Suprapubic skin (tissue), 4 donors: ENCODE measurements at regions not wholly inside any gene's neighbourhood (a gene's known extent, or its start where the extent isn't known, plus 50 kb on each side); places are given as distances from the start of the nearest gene placed in this dataset.

Source experiments
- CTCF ChIP-seq, 2 donors: fragments of 200-600 bp in 1 of 2; fragments of 450-650 bp in 1 of 2; sonication (generic) in 1 of 2; IDR thresholded peaks; one replicate each; pipeline ENCODE4 v1.5.1; 2016 to 2019; ENCODE audit warnings: antibody characterized with exemption in 2 of 2, mild to moderate bottlenecking in 1 of 2, moderate library complexity in 1 of 2
- EP300 ChIP-seq: sonication (generic); formaldehyde crosslinking; IDR thresholded peaks from one replicate; pipeline ENCODE4 v1.6.1; 2017; ENCODE audit warnings: antibody characterized with exemption
- POLR2A ChIP-seq, 2 donors: fragments of 450-650 bp; IDR thresholded peaks; one replicate each; pipeline ENCODE4 v1.6.1; 2017; ENCODE audit warnings: antibody characterized with exemption in 2 of 2, mild to moderate bottlenecking in 2 of 2, moderate library complexity in 2 of 2
- POLR2AphosphoS5 ChIP-seq, 3 donors: sonication (generic); formaldehyde crosslinking; IDR thresholded peaks; one replicate each; pipeline ENCODE4 v1.6.1; 2017; ENCODE audit warnings: antibody characterized with exemption in 3 of 3

- no peak for TF ChIP-seq EP300
- TF ChIP-seq CTCF (IDR thresholded peaks at IDR 0.05), result no peak
- no peak for TF ChIP-seq POLR2A (IDR thresholded peaks at IDR 0.05)
- TF ChIP-seq POLR2AphosphoS5 (IDR thresholded peaks at IDR 0.05), result no peak
Measured at GRCh38 chr16:62100651-62101050, 64.4 kb upstream of the CDH8 start.
